ENCODE measurements at regions not wholly inside any gene's neighbourhood (a gene's known extent, or its start where the extent isn't known, plus 50 kb on each side); places are given as distances from the start of the nearest gene placed in this dataset.

GRCh38 chr3:95302044-95302443 lies 1239.2 kb downstream of the NSUN3 start:
- TF ChIP-seq CTCF (IDR thresholded peaks at IDR 0.05) (no peak), POLR2AphosphoS5 (IDR thresholded peaks at IDR 0.05) (no peak), POLR2A (IDR thresholded peaks at IDR 0.05) (no peak)

Measured in transverse colon (tissue), 4 donors.